ENCODE measurements at regions not wholly inside any gene's neighbourhood (a gene's known extent, or its start where the extent isn't known, plus 50 kb on each side); places are given as distances from the start of the nearest gene placed in this dataset.

DNA sequence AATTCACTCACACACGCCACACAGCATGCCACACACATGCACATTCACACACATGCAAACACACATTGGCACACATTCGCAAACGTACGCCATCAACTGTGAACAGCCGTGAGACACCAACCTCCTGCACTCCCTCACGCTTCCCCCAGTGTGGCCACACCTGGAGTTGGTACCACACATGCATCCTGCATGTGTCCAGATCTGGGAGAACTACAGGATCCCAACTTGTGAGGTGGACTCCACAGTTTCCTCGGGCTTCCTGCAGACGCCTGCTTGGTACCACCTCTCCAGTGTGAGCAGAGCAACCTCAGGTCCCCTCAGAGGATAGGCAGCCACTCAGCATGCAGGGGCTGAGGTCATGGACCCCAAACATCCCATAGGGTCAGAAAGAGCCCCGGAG lies 239.0 kb downstream of the EIPR1 start:
- DNase-seq: no peak

DNA sequence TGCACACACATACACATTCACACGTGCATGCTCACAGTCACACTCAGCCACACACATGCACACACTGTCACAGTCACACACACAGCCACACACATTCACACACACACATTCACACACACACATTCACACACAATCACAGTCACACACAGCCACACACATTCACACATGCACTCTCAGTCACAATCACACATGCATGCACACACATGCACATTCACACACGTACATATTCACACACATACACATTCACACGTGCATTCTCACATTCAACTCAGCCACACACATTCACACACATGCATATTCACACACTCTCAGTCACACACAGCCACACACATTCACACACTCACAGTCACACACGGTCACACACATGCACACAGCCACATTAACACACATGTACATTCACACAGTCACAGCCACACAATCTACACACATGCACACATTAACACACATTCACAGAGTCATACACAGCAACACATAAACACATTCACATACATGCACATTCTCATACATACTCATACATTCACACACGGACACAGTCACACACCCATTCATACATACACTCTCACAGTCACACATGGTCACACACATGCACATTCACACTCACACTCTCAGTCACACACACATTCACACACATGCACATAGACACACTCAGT lies 239.8 kb downstream of the EIPR1 start:
- DNase-seq: no peak

- DNase-seq: no peak
Observed at GRCh38 chr2:3135676-3136075, 241.9 kb downstream of the EIPR1 start.

GRCh38 chr2:3134026-3134571 lies 243.5 kb downstream of the EIPR1 start:
- no peak for DNase-seq

- DNase-seq: no peak
Observed at GRCh38 chr2:3132966-3133365, 244.7 kb downstream of the EIPR1 start.

DNA sequence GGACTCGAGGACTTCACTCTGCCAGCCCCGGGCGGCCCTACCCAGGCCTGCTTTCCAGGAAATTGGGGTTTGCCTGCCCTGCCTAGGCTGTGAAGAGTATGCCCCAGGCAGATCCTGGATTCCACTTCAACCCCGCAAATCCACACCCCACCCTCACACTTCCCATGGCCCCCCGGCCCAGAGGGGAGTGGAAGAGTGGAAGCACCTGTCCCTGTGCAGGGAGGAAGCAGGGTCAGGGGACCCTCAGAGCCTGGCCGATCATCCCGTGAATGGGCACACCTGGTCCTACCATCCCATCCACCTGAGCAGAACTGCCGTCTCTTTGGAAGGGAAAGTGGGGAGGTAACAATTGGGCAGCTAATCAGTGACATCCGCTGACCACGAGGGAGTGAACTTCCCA lies 245.2 kb downstream of the EIPR1 start:
- no peak for DNase-seq

DNA sequence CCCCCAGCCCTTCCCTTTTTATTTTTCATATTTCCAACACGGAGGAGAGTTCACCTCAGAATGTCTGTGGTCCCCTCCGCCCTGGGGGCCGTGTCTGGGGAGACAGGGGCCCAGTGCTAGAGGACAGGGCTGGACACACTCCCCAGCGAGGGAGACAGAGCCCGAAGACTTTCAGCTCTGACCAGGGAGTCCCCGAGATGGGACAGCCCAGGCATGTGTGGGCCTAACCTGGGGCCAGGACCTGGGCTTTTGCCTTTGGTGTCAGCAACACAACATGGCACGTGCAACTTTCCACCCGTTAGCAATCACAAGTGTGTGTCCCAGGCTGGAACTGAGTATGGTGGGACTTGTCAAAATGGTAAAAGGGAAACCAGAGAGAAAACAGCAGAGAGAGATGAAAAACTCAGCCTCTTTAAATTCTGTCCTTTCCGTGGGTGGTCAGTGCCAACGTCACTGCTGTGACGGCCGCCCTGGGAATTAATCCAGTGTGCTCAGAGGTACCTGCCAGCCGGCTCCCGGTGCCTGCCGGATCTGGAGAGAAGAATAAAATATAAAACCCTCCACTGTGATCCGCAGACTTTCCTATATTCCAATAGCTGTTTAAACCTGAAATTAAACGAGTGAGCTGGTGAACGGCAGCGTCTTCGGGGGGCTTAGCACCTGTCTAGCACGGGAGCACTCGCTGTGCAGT lies 245.8 kb downstream of the EIPR1 start:
- no peak for DNase-seq

DNA sequence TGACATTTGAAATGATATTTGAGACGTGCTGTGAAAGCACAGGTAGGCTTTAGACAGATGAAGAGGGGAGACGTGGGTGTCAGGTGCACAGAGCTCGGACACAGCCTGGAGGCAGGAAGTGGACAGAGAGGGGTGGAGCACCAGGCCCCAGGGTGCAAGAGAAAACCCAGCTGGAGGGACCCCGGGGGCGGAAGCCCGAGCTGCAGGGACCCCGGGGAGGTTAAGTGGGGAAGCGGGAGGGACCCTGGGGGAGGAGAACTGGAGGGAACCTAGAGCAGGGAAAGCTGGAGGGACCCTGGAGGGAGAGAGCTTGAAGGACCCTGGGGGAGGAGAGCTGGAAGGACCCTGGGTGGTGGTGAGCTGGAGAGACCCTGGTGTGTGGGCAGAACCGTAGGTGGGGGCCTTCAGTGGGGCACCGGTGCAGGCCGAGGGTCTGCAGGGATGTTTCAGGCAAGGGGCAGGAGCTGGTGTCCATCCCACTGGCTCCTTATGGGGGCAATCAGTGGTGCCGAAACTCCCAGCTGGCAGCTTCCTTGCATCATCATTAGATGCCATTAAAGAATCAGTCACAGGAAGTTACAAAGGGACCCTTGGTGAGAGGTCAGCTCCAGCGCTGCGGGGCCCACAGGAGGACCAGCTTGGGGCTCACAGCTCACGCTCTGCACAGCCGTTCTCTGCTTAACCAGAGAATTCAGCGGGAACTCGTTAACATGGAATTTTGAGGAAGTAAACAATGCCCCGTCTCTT lies 246.6 kb downstream of the EIPR1 start:
- DNase-seq: no peak

DNA sequence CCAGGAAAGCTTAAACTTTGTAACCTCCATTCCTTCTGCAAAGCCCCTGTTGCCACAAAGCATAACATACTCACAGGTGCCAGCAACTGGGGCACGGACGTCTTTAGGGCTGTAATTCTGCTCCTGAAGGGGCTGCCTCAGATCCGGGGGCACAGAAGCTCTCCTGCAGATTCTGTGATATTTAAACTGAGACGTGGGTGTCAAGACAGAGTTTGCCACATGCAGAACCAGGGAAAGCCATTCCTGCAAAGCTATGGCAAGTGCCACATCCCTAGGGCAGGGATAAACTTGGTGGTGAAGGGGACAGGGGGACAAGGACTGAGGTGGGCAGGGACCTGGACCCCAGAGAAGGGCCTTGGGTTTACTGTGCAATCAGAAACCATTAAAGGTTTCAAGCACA lies 247.2 kb downstream of the EIPR1 start:
- DNase-seq: no peak

GRCh38 chr2:3129867-3130266 lies 247.8 kb downstream of the EIPR1 start:
- DNase-seq: no peak

DNA sequence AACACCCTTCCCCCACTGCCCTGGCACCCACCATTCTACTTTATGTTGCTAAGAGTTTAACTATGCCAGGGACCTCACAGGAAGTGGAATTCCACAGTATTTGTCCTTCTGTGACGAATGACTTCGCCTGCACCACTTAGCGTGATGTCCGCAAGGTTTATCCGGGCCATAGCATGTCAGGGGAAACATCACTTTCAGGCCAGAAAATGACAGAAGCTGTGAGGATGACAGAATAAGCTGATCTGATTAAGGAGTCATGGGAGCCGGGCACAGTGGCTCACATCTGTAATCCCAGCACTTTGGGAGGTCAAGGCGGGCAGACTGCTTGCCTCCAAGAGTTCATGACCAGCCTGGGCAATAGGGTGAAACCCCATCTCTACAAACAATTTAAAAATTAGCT lies 248.8 kb downstream of the EIPR1 start:
- DNase-seq: no peak

GRCh38 chr2:3127710-3128109 lies 249.9 kb downstream of the EIPR1 start:
- DNase-seq: no peak

GRCh38 chr2:3126911-3127621 lies 250.6 kb downstream of the EIPR1 start:
- DNase-seq: peak; percentile 5

DNA sequence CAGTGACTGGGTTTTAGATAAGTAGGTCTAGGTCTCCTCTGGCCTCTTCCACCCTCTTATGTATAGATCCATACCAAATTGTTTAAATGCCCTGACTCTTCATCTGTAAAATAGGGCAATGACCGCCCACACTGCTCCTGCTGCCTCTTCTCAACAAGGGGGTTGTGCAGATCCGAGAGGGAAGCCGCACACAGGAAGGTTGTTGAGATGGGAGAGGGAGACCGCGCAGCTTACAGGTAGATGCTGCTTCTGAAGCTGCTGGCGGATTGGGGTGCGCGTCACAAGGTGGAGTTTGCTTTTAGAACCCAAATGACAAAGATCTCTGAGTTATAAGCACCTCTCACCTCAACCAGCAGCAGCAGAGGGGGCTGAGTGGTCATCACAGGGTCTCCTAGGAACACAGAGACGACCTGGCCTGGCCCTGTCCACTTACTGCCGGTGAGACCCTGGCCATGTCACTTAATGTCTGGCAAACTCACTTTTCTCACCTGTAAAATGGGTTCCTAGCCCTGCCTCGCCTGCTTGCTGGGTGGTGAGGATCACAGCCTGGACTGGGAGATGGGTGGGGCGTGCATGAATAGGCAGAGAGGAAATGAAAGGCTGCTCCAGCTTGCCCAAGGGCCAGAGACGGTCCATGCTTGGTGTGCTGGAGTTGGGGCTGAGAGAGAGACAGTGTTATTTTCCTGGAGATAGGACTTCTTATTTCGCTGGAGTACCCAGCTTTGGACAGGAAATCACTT lies 251.3 kb downstream of the EIPR1 start:
- no peak for DNase-seq

DNA sequence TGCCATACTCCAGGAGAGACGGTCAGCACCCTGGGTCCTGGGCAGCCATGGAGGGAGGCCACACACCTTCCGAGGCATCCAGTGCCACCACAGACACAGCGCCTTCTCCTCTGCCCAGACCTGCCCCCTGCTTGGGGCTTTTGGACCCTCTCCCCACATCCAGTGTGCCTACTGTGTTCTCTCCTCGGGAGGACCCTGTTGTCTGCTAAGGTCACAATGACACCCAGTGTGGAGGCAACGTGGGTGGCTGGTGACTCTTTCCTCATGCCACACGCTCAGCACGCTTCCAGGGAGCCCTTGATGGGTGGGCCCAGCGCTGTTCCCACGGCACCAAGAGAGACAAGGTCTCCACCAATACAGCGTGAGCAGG lies 251.9 kb downstream of the EIPR1 start:
- no peak for DNase-seq

DNA sequence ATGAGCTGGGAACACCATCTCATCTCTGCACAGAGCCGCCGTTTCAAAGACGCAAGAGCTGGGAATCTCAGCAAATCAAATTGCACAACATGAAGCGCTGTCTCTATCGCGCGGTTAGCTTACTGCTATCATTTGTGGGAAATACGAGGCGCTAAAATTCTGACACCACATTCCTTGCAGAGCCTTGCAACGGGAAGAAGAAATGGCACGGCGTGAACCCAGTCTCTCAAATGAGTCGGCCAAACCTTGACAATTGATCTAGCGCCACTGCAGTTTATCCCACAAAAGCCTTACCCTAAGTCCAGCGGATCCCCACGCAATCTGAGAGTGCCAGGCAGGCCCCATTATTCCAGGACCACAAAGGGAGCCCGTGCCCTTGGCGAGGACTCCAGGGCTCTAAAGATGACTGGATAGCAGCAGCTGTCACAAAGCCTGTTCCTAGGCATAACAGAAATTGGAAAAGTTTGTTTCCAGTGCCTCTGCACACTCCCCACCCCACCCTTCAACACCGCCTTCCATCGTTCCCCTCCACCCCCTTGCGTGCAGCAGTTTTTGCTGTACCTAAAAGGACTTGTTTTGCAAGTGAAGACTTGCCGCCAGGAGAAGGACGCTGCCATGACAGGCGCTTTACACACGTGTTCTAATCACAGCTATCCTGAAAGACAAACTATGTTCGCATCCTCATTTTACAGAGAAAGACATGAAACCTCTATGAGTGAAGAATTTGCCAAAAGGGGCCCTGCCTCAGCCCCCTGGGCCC lies 252.4 kb downstream of the EIPR1 start:
- no peak for DNase-seq

DNA sequence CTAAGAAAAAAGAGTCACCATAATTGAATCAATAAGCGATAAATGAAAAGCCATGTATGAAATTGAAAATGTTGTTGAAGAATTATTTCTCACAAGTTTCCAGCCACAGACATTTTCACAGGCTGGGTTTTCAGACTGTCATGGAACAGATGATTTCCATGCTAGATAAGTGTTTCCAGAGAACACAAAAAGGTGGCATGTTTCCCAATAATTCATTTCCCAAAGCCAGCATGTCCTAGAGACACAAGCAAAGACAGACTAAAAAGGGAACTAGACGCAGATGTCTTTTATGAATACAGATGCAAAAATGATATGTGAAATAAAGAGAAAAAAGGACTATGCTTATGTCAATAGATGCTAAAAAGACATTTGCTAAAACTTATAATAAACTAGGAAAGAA lies 255.1 kb downstream of the EIPR1 start:
- no peak for DNase-seq

GRCh38 chr2:3121601-3122000 lies 256.0 kb downstream of the EIPR1 start:
- no peak for DNase-seq

DNA sequence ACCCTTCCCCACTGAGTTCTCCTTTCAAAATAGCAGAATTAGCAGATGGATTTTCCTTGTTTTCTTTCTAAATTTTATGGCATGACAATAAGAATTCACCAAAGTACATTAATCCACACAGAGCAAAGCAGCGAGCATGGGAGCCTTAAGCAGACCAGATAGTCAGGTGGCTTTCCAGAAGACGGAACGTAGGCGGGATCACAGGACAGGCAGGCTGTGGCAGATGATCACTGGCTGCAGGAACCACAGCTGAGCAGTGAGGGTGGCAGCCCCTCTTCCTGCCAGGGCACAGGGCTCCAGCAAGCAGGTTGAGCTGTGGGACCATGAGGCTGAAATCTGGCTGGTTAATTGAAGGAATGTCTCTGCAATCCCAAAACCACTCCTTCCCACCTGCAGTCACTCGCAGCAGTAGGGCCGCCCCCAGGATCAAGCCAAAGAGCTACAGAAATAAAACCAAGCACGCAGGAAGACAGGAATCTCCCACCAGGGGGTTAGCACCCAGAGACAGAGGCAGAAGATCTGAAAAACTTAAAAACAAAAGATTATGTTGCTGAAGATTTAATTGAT lies 259.9 kb downstream of the EIPR1 start:
- no peak for DNase-seq

DNA sequence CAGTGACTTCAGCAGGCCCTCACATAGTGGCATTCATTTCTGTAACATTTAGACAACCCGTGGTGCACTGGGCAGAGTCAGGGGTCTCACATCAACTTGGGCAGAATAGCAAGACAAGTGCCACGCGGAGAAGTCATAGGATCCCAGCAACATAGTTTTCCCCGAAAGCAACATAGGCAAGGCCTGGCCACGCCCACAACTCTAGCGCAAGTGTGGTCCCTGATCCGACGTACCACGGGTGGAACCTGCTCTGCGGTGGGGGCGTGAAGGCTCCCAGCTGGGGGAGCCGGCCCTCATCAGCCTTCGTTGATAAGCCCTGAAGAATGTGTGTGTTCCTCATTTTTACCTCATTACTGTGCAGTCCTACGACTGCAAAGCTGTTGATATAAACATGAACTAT lies 261.2 kb downstream of the EIPR1 start:
- no peak for DNase-seq

GRCh38 chr2:3115301-3116042 lies 262.1 kb downstream of the EIPR1 start:
- no peak for DNase-seq

All from fibroblast of upper back skin (primary cell).